COLO829 (cell line): ENCODE measurements at regions not wholly inside any gene's neighbourhood (a gene's known extent, or its start where the extent isn't known, plus 50 kb on each side); places are given as distances from the start of the nearest gene placed in this dataset.

Source experiments
- DNase-seq: peaks from one replicate; pipeline ENCODE4 v3.0.0; 2012; ENCODE audit warnings: low spot score

- DNase-seq: no peak
Observed at GRCh38 chr18:38386146-38386545, 820.5 kb upstream of the CELF4 start.

DNA sequence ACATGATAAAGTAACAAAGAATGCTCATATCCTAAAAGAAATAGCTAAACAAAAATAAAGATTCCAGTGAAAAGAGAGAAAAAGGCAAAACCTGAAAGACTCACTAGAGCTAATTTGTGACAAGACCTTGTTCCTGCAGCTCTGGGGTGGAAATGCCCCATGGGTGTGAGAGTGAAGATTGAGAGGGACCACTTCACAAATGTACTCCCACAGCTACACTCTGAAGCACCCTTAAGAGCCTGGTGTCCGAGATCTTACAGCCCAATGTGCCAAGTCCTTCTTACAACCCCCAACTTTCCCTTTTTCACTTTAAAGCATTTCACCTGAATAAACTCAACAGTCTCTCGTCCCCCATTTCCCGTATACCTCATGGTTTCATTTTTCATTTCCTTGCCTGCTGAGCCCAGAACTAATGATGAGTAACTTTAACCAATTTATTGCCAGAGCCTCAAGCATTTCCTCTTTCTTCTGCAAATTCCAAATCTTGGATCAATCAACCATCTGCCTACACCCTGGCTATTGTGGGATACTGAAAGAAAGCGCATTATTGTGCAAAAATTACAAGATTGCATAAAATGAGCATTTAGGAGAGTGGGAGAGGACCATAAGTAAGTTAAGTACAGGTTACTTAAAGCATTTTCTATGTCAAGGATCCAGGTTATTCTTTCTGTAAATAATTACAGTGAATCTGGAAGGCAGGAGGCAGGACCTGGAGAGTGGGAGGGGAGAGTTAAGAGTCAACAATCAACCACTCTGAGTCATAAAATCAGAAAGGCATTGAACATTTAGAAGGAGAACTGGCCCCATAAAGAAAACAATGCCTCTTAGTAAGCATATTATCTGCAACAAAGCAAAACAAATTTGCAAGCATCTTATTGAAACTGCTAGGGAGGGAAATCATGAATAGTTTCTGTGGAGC, 804.4 kb upstream of the CELF4 start:
- no peak for DNase-seq

DNA sequence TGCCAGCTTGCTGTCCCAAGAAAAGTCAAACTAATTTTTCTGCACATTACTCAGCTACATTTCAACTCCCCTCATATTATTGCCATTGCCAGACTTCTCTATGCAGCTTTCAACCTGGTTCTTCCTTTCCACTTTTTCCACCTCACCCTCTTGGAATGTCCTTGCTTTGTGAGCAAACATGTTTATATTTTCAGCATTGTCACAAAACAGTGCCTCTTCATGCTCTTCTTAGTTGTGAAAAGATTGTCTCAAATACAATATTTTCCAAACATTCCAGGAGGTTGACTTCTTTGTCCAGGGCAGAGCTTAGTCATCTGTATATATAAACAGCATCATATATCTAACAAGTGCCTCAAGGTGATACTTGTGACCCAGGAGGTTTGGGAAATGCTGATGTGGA, 803.3 kb upstream of the CELF4 start:
- DNase-seq: no peak

GRCh38 chr18:38368246-38368645, 802.6 kb upstream of the CELF4 start:
- no peak for DNase-seq

DNA sequence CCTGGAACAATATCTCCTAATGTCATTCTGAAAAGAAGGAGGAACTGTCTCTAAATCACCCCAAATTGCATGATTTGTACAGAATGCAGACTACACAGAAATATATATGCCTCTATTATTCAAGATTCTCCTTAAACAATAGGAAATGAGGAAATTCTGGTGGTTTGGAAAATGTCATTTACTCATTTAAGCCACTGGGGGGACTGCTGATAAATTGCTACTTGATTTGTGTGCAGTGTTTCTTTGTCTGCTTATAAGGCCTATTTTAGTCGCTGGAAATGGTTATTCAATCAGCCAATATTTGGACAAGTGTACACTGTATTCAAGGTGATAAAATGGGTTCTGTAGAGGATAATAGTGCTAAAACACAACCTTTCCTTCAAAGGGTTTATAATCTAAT, 801.9 kb upstream of the CELF4 start:
- no peak for DNase-seq

DNA sequence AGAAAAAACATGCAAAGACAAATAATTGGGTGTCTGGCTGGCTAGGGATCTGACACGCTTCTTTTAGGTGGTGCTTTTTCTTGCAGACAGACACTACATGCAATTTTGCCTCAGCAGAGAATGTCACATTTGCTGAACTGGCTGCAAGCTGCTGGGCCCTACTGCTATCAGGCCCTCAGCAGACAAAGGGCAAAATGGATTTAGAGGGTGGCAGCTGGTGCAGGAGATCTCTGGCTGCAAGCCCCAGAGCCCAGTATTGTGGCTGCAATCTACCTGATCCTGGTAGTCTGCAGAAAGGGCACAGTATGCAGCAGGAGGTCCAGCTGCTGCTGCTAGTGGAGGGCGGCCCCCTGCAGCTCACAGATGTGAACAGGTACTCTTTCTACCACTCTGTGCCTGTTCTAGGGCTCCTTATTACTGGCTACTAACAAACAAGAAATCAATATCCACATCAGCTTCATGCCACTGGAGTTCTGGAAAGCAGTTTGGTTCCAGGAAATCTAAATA, 796.7 kb upstream of the CELF4 start:
- DNase-seq: no peak

GRCh38 chr18:38358805-38359657, 793.4 kb upstream of the CELF4 start:
- DNase-seq: no peak

- DNase-seq: no peak
Observed at GRCh38 chr18:38353149-38353548, 787.6 kb upstream of the CELF4 start.

DNA sequence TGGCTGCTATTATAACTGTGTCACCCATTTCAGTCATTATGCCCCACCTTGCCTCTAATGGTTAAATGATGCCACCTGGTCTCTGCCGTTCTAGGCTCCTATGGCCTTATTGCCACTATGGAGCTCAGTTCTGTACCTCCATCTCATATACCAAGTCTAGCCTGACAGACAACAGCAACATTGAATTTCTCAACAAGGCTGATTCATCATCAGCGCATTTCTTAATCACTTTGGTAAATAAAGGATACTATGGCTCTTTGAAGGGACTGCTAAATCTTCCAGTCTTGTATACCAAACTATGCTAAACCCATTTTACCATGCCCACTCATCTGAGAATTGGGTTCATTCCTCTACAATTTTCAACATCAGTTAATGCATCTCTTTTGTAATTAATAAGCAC, 784.5 kb upstream of the CELF4 start:
- no peak for DNase-seq

- DNase-seq: no peak
Observed at GRCh38 chr18:38330573-38330972, 765.0 kb upstream of the CELF4 start.

GRCh38 chr18:38329145-38329544, 763.5 kb upstream of the CELF4 start:
- no peak for DNase-seq

DNA sequence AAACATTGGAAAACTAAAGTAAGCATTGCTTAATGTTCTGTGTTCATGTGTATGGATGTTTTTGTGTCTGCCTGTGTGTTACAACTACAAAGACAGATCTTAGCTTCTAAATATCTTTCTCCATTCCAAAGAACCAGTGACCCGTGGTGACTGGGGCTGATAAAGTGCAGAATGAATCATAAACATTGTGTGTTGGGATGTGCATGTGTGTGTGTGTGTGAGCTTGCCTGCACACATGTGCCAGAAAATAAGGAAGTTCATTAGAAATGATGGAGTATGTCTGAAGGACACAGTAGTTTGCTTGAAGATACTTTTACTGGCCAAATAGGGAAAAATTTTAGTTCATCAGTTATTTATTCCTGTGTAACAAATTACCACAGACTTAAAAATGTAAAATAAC, 756.6 kb upstream of the CELF4 start:
- no peak for DNase-seq

DNA sequence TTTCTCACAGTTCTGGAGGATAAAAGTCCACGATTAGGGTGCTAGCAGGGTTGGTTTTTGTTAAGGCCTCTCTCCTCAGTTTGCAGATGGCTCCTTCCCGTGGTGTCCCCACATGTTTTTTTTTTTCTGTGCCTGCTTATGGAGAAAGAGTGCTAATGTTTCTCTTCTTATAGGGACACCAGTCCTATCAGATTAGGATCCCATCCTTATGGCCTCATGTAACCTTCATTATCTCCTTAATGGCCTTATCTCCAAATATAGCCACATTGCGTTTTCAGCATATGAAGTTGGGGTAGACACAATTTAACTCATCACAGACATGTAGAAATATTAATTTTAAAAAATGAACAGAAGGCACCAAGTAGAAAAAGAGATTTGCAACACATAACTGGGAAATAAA, 755.7 kb upstream of the CELF4 start:
- no peak for DNase-seq

DNA sequence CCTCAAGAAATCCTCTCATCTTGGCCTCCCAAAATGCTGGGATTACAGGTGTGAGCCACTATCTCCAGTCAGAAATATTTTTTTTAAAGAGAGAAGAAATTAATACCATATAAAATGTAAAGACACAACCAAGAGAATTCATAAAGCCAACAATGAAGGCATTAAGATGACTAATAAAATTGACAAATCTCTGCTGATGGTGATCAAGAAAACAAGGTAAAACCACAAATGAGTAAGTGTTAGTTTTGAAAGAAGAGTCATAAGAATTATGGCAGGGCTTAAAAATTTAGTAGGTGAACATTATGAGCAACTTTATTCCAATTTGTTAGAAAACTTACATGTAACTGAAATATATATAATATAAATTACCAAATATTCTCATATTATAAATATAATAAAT, 752.8 kb upstream of the CELF4 start:
- DNase-seq: no peak

DNA sequence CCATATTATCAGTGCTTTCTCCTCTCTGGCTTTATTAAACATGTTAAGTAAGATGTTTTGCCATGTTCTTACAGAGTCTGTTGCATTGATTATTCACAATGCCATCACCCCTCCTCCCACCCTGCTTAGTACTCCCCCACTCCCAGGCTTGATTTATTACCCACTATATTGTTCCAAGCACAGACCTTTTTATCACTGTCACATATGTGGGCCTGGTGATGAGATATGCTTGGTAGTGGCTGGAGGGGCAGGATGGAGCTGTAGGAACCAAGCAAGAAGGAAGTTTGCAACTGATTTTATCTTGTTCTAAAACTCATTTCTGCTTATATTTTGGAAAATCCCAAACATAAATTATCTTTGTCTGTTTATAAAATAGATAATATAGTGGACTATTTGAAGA, 748.2 kb upstream of the CELF4 start:
- no peak for DNase-seq

- DNase-seq: no peak
Observed at GRCh38 chr18:38312532-38312931, 746.9 kb upstream of the CELF4 start.

- DNase-seq: no peak
Observed at GRCh38 chr18:38310936-38311335, 745.3 kb upstream of the CELF4 start.

- no peak for DNase-seq
Observed at GRCh38 chr18:38307914-38308313, 742.3 kb upstream of the CELF4 start.

DNA sequence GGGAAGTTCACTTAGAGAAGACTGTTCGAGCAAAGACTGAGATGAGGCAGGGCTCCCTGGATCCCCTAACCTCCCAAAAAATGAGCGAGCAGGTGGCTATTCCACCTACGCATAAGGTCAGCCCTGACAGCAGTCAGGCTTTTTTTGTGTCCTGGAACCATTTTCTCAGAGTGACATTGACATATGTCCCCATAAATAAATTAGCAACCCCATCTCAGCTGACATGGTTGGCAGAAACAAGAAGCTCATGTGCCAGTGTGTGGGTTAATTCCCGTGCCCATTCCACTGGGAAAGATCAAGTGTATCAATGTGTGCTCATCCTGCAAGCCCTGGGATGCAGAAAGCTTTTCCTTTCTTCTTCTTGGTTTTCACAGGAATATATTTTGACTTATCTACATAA, 740.4 kb upstream of the CELF4 start:
- no peak for DNase-seq

- no peak for DNase-seq
Observed at GRCh38 chr18:38301621-38302020, 736.0 kb upstream of the CELF4 start.

- no peak for DNase-seq
Observed at GRCh38 chr18:38297910-38298309, 732.3 kb upstream of the CELF4 start.

DNA sequence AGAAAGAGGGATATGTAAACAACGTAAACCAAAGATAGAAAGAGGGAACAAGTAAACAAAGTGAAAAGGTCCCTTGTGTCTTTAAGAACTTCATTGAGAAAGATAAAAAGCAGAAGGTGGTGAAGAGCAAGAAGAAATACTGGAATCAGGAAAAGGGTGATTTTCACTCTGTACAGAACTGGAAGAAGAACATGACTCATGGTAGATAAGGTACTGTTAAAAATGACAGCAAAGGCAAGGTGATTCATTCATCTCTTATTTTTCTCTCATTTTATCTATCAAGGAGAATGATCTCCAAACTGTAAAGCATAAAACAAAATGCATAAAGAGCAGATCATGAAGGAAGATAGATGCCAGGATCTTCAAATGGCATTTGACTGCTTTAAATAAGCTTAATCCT, 724.6 kb upstream of the CELF4 start:
- DNase-seq: no peak

GRCh38 chr18:38284972-38285371, 719.4 kb upstream of the CELF4 start:
- DNase-seq: no peak
